SIG-M5 treated with dmso at 0.1 percent for 504 hours (cell line): ENCODE measurements at regions not wholly inside any gene's neighbourhood (a gene's known extent, or its start where the extent isn't known, plus 50 kb on each side); places are given as distances from the start of the nearest gene placed in this dataset.
A peak's percentile ranks its signal among the peaks of the same experiment; 100 is the strongest.

Experiments used
- DNase-seq: peaks from one replicate; lab custom pipeline; 2025; ENCODE audit not compliant: unreplicated experiment; lab: John Stamatoyannopoulos, UW

GRCh38 chr16:5527817-5528216 is 430.2 kb upstream of the EEF2KMT start:
- DNase-seq, result no peak

GRCh38 chr16:5526826-5527225 is 429.2 kb upstream of the EEF2KMT start:
- no peak for DNase-seq

GRCh38 chr16:5523829-5524228 is 426.2 kb upstream of the EEF2KMT start:
- no peak for DNase-seq

DNA sequence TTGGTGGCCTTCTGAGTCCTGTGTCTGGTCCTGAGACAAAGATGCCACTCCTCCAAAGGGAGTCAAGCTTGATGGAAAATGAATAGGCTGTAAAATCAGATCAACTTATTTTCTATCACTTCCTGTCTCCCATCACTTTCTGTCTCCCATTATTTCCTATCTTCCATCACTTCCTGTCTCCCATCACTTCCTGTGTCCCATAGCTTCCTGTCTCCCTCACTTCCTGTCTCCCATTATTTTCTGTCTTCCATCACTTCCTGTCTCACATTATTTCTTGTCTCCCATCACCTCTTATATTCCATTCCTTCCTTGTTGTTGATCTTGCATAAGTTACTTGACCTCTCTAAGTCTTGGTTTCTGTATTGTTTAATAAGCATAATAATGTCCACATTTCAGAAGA is 418.5 kb upstream of the EEF2KMT start:
- DNase-seq, result no peak

DNA sequence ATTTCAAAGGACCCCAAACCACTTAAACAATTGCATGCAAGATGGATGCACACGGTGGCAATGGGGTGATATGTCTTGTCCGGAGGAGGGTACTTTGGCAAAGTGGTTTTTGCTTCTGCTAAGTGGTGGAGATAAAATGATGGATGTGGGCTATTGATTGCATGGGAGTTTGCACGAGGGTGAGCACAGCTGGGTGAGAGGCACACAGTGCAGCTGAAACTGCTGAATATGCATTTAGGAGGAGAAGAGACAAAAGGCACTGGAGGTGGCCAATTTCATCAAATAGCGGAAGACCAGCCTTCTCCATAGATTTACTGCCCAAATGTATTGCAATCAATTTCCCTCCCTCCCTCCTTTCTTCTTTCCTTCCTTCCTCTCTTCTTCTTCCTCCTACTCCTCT is 414.4 kb upstream of the EEF2KMT start:
- no peak for DNase-seq

GRCh38 chr16:5510819-5511370 is 413.3 kb upstream of the EEF2KMT start:
- DNase-seq, result no peak

- no peak for DNase-seq
Observed at GRCh38 chr16:5509794-5510193, 412.2 kb upstream of the EEF2KMT start.

- DNase-seq, result no peak
Observed at GRCh38 chr16:5509336-5509735, 411.7 kb upstream of the EEF2KMT start.

DNA sequence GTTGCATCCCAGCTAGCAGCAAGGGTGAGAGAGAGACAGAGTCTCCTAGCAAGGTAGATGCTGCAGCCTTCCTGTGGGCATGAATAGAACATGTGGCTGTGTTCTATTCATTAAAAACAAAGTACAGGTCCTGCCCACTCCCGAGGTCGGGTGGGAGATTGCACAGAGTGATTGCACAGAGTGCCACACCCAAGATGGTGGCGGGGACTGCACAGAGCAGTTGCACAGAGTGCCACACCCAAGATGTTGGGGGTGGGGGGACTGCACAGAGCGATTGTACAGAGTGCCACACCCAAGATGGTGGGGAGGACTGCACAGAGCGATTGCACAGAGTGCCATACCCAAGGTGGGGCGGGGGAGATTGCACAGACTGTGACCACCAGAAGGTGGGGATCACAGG is 410.8 kb upstream of the EEF2KMT start:
- DNase-seq, result no peak

- no peak for DNase-seq
Observed at GRCh38 chr16:5506021-5506420, 408.4 kb upstream of the EEF2KMT start.

DNA sequence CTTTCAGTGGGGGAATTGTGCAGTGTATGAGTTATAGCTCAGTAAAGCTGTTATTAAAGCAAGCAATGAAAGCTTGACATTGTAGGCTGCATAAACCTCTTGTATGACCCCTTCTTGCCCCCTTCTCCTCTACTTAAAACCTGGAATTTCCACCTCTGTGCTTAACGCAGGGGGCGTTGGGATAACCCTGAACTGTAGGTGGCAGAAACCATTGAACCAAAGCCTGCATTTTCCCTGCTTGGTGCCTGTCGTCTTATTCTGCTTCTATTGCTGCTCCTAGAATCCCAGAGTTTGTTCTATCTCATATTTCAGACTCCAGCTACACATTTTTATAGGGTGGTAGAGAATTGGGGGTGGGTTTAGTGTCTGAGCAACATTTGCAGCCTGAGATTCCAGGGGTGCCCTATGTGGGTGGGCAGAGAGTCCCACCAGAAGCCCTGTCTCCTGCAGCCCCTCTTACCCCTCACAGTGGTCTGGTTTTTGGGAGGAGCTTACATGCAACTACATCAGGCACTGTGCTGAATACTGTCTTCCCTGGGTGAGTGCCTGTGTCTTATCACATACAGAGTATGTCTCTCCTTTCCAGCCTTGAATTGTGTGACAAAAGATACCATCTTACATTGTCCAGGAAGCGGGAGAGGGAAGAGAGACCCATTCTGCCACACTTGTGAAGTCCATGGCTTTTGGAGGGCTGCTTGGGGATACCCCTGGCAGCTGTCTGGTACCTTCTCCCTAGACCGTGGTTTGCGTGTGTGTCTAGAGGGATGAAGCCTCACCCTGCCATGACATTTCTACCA is 407.7 kb upstream of the EEF2KMT start:
- DNase-seq, result no peak

DNA sequence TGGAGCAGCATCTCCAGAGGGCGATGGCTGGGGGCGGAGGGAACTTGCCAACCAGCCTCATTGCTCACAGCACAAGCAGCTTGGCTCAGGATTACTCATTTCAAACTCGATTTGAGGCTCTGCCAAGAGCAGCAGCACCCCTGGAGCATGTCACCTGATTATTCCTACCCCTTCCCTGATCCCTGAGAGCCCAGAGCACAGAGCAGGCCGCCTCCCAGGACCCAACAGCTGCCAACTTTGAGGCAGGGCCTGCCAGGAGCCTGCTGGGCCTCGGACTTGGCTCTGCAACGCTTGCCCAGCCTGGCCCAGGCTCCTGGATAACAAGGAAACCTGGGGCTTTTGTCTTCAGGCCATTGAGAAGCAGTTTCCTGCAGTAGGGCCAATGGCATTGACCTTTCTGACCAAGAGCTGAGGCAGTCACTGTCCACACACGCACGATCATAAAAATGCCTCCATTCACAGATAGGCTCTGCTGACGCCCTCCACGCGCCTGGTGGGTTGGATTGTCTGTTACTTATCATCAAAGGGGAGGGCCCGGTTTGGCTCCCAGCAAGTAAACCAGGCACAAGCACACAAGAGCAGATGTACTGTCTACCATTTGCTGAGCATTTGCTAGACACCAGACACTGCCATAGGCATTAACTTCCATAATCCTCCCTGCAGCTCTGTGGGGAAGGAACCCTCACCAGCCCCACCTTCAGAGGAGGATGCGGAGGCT is 406.6 kb upstream of the EEF2KMT start:
- no peak for DNase-seq

- no peak for DNase-seq
Observed at GRCh38 chr16:5502944-5503343, 405.3 kb upstream of the EEF2KMT start.

- peak; percentile 2 for DNase-seq
Observed at GRCh38 chr16:5502467-5502869, 404.9 kb upstream of the EEF2KMT start.

DNA sequence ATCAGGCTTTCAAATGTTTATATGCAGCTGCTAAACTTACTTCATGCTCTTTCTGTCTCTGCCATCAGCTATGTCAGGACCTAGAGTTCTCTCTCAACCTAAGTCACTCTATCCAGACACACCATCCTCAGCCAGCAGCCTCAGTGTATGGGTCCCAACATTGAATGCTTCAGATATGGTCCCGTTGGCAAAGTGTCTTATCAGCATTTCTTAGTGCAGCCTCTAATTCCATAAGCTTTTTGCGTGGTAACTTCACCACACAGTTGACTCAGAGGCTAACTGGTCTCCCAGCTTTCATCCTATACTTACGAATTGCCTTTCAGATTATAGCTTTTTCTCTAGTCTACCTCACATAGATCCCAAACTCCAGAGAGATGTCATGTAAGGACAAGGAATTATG is 402.9 kb upstream of the EEF2KMT start:
- DNase-seq, result no peak

DNA sequence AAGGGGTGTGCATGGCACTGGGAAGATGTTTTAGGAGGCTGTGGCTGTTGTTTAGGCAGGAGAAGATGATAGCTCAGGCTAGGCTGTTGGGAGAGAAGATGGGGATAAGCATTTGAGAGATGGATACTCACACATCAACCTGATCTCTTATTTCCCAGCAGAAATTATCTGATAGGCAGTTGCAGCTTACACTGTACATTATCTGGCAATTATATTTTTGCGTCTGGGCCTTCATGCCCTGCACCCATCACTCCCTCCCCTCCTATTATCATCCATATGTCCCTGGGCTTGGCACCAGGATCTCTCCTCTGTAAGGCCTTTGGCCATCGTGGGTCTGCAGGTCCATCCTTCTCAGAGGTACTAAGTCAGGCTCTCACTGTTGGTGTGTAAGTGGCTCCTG is 401.0 kb upstream of the EEF2KMT start:
- DNase-seq, result no peak

- no peak for DNase-seq
Observed at GRCh38 chr16:5496013-5496412, 398.4 kb upstream of the EEF2KMT start.

GRCh38 chr16:5490499-5490898 is 392.9 kb upstream of the EEF2KMT start:
- peak; percentile 9 for DNase-seq

DNA sequence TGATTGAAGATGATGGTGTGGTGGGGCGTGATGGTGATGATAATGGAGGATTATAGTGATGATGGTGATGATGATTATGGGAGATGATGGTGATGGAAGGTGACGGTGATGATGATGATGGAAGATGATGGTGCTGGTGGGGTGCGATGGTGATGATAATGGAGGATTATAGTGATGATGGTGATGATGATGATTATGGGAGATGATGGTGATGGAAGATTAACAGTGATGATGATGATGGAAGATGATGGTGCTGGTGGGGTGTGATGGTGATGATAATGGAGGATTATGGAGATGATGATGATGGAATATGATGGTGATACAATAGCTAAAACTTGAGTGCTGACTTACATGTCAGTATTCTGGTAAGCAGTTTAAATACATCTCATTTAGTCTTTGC is 391.0 kb upstream of the EEF2KMT start:
- no peak for DNase-seq

DNA sequence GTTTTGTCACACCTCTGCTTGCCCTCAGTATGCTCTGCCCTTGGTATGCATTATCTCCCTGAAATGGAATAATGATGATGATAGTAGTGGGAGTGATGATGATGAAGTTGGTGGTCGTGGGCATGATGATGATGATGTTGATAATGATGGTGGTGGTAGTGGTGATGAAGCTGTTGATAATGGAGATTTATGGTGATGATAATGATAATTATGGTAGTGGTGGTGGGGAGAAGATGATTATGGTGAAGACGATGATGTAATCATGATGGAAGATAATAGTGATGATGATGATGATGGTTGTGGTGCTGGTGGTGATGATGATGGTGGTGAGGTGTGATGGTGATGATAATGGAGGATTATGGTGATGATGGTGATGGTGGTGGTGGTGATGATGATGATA is 390.1 kb upstream of the EEF2KMT start:
- DNase-seq, result no peak

DNA sequence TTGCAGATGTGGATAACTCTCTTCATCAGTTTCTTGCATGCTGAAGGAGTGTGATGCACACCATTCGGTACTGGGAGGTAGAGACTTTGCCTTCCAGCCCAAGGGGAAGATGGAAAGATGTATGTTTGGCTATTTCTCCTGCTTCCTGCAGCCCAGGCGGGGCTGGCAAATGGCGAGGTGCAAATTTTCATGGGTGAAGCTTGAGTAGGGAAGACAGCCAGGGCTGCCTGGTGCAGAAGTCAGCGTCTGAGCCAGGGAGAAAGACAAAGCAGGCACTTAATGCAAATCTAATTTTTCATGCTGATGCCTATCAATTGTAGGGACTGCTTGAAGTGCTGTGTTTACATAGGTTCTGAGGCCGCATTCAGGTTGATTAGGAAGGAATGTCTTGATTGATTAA is 384.7 kb upstream of the EEF2KMT start:
- no peak for DNase-seq

DNA sequence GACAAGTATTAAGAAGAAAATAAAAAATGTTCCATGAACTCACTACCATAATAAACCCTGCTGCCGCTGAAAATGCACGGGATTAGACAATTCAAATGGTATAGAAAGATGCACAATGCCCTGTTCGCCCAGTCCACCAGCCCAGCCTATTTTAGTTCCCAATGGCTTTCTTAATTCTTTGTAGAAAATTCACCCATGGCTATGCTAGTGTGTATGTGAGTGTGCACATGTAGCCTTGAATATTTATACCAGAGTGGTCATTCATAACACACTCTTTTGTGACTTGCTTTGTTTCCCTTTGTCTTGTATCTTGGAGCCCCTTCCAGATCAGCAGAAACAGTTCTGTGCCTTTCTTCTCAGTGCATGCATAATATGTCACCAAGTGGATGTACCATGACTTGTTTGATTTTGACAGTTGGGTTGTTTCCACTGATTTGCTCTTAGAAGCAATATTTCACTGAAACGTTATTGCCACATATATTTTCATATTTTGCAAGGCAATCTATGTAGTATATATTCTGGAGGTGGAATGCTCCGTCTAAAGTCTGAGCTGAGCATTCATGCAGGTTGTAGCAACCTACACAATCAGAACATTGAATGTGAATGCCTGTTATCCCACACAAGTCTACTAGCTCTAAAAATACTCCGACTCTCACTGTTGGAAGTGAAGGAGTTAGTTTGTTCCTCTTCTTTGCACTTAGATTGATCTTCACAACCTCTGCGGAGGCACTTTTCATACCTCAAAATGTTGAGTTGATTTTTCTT is 383.0 kb upstream of the EEF2KMT start:
- no peak for DNase-seq
